GM19351 (cell line): ENCODE measurements at regions not wholly inside any gene's neighbourhood (a gene's known extent, or its start where the extent isn't known, plus 50 kb on each side); places are given as distances from the start of the nearest gene placed in this dataset.
"Not testable (repeated sequence)": the region's sequence is repeated elsewhere in the genome, so short reads cannot be mapped to it uniquely, and the experiment has no call there.

Source experiments
- ATAC-seq: cut with Tn5 transposase; IDR thresholded peaks from one replicate; pipeline ENCODE4 v1.9.1; 2021; ENCODE audit warnings: mild to moderate bottlenecking, moderate library complexity; ENCODE audit not compliant: unreplicated experiment

DNA sequence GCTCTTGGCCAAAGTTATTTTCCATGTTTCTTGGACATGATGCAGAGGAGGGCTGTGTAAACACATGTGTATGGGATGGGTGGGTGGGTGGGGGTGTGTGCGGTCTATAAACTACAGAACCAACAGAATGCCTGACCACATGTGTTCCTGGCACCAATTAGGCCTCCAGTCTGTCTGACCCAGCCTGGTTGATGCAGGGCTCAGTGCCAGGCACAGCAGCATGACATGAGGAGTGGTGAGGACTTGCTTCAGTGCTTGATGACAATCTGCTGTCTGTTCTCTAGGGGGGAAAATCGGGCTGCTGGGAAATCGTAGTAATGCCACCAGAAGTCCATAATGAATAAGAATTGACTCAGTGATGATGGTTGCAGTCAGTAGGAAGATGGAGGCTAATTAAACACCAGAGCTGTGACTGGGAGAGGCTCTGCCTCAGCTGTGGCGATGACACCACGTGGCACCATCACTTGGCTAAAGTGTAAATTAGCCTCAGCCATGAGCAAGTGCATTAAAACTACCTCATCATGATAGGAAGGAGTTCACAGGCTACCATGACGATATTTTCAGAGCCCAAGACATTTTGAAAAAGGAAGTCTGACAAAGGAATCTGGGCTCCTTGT, 260.1 kb upstream of the PODXL start:
- ATAC-seq: no peak

DNA sequence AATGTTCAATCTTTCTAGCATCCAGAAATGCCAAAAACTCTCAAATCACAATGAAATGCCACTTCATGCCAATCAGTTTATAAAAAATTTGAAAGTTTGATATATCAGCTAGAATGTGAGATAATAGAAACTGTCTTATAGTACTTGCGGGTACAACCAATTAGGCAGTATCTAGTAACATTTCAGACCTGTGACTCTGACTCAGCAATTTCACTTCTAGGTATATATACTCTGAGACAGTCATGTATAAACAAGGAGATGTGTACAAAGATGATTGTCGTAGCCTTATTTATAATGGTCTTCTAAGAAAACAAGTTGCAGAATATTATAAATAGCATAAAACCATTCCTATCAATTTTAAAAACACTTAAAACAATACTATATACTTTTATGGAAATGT, 252.3 kb upstream of the PODXL start:
- ATAC-seq: no peak

DNA sequence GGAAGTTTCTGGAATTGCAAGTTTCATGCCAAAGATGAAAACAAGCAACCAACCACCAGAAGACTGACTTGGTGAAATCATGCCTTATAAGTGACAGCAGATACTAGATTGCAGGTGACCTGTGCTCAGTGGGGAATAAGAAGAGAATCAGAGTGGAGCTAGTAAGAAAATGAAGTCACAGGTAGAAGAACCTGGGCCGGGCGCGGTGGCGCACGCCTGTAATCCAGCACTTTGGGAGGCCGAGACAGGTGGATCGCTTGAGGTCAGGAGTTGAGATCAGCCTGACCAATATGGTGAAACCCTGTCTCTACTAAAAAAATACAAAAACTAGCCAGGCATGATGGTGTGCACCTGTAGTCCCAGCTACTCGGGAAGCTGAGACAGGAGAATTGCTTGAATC, 251.7 kb upstream of the PODXL start:
- not testable (repeated sequence) for ATAC-seq

DNA sequence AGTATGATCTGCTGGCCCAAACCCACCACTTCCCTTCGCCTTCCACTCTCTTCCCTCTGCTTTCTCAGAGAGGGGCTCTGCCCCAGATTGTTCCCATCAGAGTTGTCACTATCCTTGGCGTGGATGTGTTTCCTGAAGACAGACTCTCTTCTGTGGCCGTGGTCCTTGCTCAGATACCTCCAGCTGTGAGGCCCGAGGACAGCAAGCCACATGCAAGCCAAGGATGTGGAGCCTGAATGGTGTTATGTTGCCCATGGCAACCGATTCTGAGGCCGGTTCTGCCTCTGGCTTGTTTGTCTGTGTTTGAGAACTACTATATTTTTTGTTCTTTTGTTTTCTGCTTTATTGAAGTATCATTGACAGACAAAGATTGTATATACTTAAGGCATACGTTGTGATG, 247.4 kb upstream of the PODXL start:
- no peak for ATAC-seq

DNA sequence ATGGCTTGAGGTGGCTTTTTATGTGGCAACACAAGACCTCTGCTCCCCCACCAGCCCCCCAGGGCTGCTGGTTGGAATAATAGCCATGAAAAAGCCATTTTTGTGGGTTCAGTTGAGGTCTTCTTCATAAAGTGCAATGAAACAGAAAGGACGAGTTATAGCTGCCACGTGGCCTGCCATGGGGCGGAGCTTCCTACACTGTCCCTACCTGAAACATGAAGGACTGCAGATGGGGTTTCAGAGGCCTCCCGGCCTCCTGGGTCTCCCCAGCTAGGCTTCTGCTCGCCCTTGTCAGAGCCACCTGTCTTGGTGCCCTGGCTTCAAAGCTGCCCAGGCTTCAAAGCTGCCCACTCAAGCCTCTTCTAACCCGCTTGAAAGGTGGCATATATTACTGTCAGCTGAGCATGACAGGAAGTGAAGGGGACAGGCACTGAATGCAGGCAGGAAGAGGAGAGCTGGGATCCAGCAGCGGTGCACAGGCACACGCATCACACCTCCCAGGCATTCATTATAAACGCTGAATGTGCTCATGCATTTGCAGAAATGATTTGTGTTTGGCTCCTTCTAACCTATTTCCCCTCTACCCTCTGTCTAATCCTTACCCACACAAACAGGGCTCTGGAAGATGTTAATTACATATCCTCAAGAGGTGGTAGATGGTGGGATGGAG, 245.9 kb upstream of the PODXL start:
- ATAC-seq: no peak

DNA sequence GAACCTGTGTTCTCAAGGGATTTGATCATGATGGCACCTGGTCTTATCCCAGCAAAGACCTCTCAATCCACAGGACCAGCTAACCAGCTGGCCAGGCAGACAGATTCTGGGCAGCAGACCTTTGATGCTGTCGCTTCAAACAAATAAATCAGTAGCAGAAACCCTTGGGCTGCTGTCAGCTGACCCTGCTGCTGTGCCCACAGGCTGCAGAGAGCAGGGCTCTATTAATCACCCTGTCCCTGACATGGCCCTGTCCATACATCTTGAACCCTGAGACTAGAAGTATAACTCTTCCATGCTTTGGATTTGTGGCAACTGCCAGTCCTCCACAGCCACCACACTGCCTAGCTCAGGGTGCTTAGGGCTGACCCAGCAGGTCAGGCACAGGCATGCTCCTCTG, 244.1 kb upstream of the PODXL start:
- no peak for ATAC-seq

DNA sequence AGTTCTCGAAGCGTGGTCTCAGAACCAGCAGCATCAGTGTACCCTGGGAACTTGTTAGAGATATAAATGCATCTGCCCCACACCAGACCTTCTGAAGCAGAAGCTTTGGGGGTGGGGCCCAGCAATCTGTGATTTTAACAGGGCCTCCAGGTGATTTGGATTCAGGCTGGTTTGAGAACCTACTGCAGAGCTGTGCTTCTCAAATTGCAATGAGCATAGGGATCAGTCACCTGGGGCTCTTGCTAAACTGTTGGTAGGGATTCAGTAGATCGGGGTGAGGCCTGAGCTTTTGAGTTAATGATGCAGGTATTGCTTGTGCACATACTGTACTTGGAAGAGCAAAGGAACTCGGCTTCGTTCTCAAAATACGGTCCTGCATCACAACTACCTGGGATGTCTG, 243.6 kb upstream of the PODXL start:
- ATAC-seq: no peak

DNA sequence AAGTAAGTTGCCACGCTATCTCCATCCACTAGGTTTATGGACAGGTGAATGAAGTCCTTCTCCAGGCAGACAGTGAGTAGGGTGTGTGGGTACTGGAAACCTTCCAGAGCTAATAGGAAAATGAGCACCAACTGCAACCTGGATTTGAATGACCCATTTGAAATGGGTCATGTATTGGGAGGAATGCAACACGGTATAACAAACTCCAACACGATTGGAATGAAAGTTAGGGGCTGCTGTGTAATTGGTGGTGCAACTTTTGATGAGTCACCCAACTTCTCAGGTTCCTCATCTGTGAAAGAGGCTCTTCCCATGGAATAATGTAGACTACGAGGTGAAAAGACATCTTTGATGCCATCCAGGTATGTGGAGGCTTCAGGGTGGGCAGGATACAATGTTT, 241.4 kb upstream of the PODXL start:
- ATAC-seq: no peak

DNA sequence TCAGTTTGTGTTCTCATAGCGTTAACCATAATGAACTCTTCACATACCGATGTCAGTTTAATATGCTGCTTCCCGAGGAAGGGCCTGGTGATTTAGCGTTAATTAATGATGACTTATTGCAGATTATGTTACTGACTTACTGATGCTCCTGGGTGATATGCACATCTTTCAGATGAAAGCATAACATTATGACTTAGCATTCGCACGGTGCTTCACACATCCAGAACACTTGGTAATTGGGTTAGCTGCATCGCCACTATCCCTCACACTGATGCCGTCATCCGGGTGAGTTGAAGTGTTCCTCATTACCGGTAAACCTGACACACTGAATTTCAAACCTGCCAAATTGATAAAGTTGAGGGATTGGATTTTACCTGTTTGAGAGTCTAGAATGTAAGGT, 239.0 kb upstream of the PODXL start:
- no peak for ATAC-seq

DNA sequence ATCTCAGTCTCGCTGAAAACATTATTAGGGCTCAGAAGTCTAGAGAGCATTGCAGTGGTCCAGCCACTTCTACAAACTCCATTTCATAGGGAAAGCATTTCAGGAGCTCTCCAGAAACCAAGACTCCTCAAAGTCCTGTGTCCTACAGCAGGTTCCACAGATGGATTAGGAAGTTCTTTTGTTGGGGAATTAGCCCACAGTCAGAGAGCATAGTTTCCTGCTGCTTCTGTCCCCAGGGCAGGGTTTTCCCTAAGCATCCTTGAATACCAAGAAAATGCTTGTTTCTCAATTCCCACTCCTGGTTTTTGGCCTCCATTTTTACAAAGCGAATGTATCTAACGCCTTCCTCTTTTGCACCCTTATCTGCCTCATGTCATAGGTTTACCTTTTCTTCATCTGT, 235.9 kb upstream of the PODXL start:
- ATAC-seq: no peak

DNA sequence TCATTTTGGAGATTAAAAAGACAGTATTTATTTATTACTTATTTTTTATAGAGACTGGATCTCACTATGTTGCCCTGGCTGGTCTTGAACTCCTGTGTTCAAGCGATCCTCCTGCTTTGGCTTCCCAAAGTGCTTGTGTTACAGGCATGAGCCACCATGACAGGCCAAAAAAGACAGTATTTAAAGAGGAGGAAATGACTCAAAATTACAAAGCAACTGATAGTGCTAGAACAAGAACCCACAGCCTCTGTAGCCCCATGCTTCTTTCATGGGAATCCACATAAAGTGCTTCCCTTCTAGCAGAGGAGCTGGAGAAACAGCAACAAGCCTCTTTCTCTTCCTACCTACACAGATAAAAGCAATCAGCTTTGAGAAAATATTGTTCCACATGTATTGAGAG, 230.7 kb upstream of the PODXL start:
- no peak for ATAC-seq

DNA sequence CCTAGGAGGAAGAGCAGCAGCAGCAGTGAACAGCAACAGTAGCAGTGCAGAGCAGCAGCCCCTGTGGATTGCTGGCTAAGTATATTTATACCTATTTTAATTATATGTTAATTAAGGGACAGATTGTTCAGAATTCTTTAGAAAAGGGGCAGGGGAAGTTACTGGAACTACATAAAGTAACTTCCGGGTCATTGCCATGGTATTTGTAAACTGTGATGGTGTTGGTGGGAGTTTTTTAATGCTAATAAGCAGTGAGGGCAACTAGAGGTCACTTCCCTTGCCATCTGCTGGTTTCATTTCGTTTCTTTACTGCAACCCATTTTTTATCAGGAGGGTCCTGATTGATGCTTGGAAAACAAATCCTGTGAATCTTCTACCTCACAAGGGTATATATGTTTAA, 229.8 kb upstream of the PODXL start:
- ATAC-seq: no peak

DNA sequence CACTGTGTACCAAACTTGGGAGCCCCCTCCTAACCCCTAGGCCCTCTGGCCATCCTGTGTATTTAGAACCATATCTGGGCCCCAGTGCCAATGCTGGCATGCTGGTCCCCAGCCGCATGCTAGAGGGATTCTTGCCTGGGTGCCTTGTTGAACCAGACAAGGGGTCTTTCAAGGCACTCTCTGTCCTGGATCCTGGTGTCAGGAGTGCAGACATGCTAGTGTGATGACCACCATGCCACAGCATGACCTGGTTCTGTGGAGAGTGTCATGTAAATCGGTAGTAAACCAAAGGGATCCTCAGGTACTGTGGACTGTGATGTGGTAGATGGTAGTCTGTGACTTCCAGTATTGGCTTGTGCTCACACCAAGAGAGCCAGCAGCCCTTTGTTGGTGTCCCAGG, 222.2 kb upstream of the PODXL start:
- no peak for ATAC-seq

DNA sequence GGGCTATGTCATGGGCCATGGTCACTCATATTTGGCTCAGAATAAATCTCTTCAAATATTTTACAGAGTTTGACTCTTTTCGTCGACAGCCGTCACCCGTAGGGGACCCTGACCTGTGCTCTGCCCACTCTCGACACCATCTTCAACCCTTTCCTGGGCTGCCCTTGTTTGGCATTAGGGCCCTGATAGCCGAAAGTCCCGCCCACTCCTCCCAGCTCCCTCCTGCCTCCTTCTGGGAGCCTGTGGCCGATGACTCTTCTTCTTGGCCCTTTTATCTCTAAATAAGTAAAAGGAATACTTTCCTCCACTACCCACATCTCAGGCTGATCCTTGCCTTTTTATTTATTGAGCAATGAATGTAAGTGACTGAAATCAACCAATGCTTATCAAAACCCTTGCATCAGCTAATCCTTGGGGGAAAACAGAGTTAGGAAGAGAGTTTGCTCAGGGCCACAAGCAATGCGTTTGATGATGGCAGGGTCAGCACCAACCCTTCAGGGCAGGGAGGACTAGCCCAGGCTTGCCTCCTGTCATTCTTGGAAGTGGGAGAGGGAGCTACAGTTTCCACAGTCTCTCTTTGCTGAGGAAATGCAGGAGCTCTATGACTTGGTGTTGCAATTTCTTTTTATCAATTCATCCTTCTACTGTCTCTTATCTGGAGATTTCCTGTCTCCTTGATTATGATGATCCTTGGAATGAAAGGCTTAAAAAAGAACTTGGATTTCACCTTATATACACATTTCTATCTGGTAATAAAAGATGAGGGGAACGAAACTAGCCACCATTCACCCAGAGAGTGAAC, 218.2 kb upstream of the PODXL start:
- ATAC-seq: no peak

DNA sequence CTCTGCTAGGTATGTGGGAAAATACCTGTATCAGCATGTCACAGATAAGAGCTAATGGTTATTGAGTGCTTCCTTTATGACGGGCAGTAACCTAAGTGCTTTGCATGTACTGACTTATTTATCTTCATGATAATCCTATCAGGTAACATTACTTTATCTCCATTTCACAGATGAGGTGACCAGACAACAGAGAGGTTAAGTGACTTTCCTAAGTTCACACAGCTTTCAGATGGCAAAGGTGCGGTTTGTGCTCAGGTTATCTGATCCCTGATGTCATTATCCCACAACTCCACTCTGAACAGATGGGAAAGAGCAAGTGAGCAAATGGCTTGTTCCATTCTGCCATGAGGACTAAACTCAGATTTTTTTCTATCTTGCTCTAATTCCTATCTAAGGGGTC, 217.0 kb upstream of the PODXL start:
- no peak for ATAC-seq

DNA sequence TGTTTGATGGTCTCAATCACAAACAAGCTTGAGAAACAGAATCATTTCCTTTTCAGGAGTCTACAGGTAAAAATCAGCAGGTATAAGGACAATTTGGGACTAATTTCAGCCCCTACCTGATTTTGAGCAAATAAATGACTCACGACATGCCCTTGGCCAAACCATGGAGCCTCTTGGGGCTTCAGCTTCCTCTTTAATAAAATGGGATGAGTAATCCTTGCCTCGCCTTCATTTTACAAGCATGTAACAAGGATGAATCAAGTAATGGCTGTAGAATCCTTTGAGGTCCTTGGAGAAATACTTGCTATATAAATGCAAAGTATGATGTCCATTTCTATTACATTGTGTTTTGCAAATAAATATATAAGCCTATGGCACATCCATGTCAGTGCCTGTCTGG, 212.8 kb upstream of the PODXL start:
- no peak for ATAC-seq

DNA sequence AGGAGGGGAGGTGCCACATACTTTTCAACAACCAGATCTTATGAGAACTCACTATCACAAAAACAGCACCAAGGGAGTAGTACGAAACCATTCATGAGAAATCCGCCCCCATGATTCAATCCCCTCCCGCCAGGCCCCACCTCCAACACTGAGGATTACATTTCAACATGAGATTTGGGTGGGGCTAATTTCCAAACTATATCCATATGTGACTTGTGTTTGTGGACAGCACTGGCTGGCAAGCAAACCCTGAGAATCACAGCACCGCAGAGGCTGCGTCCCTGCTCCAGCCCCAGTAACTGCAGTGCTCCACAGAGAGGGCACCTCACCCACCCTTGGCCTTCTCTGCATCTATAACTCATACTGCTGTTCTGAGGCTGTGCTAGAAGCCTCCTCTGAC, 211.2 kb upstream of the PODXL start:
- no peak for ATAC-seq

DNA sequence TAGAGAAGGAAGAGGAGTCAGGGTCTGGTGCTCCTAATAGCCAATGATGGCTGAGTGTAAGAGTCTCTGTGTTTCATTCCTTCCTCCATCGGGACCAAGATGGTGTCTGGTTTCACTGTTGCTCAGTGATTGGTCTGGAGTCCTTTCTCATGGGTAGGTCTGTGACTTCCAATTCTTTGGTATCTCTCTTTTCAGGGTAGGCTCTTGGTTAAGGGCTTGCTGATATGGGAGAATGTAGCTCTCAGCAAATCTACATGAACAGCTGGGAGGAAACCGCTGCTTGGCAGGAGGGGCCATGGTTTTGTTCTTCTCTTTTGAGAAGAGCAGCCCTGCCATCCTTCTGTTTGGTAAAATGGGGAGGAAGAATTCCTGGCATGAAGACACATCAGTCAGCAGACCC, 209.1 kb upstream of the PODXL start:
- no peak for ATAC-seq

DNA sequence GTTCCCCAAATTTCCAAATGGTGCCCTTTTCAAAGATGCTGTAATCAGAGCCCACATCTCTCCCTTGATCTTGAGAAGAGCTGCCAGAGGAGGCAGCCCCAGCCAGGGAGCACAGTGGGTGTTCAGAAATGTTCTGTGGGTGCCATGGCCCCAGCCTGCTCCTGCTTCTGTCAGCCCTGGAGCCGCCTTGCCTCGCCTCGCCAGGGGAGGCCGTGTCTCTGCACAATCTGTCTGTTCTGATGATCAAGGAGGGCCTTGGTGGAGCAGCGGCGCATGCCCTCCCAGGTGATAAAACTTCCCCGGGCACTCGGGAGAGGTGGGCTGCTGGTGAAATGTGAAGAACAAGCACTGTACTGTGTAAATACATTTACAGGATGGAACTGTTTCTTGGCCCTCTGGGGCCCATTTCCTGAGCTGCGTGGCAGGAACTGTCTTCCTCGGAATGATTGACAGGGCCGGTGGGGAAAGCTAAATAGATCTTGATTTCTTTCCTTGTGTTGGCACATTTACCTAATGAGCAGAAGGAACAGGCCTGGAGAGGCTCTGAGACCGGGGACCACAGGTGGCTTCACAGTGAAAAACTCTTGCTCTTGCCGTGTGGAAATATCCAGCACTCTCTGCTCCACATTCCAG, 207.8 kb upstream of the PODXL start:
- no peak for ATAC-seq

DNA sequence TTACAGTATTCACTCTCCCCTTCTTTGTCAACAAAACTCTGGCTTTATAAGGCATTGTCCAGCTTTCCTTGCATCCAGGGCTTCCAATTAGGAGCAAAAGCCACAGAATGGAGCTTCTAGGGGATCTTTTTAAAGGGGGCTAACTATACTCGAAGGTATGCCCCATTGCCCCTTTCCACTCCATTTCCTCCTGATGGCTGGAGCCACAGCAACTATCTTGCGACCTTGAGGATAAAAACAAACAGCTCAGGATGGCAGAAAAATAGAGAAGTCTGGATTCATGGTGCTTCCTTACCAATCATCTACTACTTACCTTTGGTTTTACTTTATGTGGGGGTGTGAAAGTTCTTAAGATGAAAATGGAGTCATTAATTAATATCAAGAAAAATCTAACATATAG, 206.3 kb upstream of the PODXL start:
- no peak for ATAC-seq

DNA sequence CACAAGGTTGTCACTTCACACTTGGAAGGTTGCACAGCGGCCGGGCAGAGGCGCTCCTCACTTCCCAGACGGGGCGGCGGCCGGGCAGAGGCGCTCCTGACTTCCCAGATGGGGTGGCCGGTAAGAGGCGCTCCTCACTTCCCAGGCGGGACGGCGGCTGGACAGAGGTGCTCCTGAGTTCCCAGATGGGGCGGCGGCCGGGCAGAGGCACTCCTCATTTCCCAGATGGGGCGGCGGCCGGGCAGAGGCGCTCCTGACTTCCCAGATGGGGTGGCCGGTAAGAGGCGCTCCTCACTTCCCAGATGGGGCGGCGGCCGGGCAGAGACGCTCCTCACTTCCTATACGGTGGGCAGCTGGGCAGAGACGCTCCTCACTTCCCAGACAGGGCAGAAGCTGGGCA, 199.4 kb upstream of the PODXL start:
- ATAC-seq: not testable (repeated sequence)
